Common myeloid progenitor, CD34-positive (primary cell): ENCODE measurements at regions not wholly inside any gene's neighbourhood (a gene's known extent, or its start where the extent isn't known, plus 50 kb on each side); places are given as distances from the start of the nearest gene placed in this dataset.
A peak's percentile ranks its signal among the peaks of the same experiment; 100 is the strongest.

Source experiments
- CTCF ChIA-PET: fragments of 350-600 bp; sonication (Branson Sonifier 250); formaldehyde crosslinking; loops from one replicate; lab custom pipeline; 2021; ENCODE audit warnings: antibody characterized with exemption; lab: Charles Lee
- POLR2A ChIA-PET: fragments of 350-600 bp; sonication (Branson Sonifier 250); formaldehyde crosslinking; loops from one replicate; lab custom pipeline; 2021; ENCODE audit warnings: antibody characterized with exemption; lab: Charles Lee
- DNase-seq, 3 donors: peaks; one replicate each; pipeline versions ENCODE4 v3.0.0 to v3.0.0-alpha.2; 2013
- H3K27ac ChIP-seq, 2 experiments: 1 replicate in 1 of 2; 2 replicates in 1 of 2; pipeline ENCODE4 v1.7.0; 2013; ENCODE audit warnings: inconsistent platforms in 2 of 2, low read length in 2 of 2, mild to moderate bottlenecking in 2 of 2, low read depth in 1 of 2, moderate library complexity in 1 of 2; ENCODE audit not compliant: severe bottlenecking in 2 of 2, insufficient read depth in 1 of 2, poor library complexity in 1 of 2
- H3K27me3 ChIP-seq, 5 experiments: replicated peaks in 2 of 5; 1 replicate in 3 of 5; 2 replicates in 2 of 5; pipeline versions ENCODE4 v1.6.1 to v1.7.0; 2013; ENCODE audit warnings: low read length in 4 of 5, mild to moderate bottlenecking in 2 of 5, moderate library complexity in 2 of 5, inconsistent platforms in 1 of 5; ENCODE audit not compliant: insufficient read depth in 5 of 5, control insufficient read depth in 4 of 5
- H3K36me3 ChIP-seq, 4 experiments: 1 replicate in 2 of 4; 2 replicates in 2 of 4; pipeline versions ENCODE4 v1.6.1 to v1.7.0; 2013; ENCODE audit warnings: low read length in 3 of 4, control low read depth in 1 of 4, mild to moderate bottlenecking in 1 of 4; ENCODE audit not compliant: control insufficient read depth in 4 of 4, insufficient read depth in 4 of 4
- H3K4me1 ChIP-seq, 4 experiments: 1 replicate in 3 of 4; 2 replicates in 1 of 4; pipeline versions ENCODE4 v1.6.1 to v1.7.1; 2013; ENCODE audit warnings: low read length in 3 of 4, mild to moderate bottlenecking in 3 of 4, control low read depth in 1 of 4, inconsistent platforms in 1 of 4, moderate library complexity in 1 of 4; ENCODE audit not compliant: control insufficient read depth in 4 of 4, insufficient read depth in 4 of 4; ENCODE audit errors: control extremely low read depth in 1 of 4
- H3K4me3 ChIP-seq, 7 experiments: 1 replicate in 4 of 7; 2 replicates in 3 of 7; pipeline versions ENCODE4 v1.5.1 to v1.7.0; 2013; ENCODE audit warnings: mild to moderate bottlenecking in 7 of 7, low read length in 6 of 7, moderate library complexity in 6 of 7, inconsistent platforms in 2 of 7, low read depth in 2 of 7, control low read depth in 1 of 7; ENCODE audit not compliant: insufficient read depth in 4 of 7, control insufficient read depth in 1 of 7; ENCODE audit errors: extremely low read depth in 1 of 7
- H3K9me3 ChIP-seq, 5 experiments: 1 replicate in 4 of 5; 2 replicates in 1 of 5; pipeline versions ENCODE4 v1.6.1 to v1.7.1; 2013; ENCODE audit warnings: low read length in 4 of 5, mild to moderate bottlenecking in 2 of 5, inconsistent platforms in 1 of 5, low read depth in 1 of 5, moderate library complexity in 1 of 5; ENCODE audit not compliant: control insufficient read depth in 4 of 5, insufficient read depth in 2 of 5; ENCODE audit errors: control extremely low read depth in 1 of 5
- WGBS: methylation state at CpG from one replicate; pipeline ENCODE4 v1.1.5; 2013; ENCODE audit not compliant: insufficient coverage; 5-methylcytosine and 5-hydroxymethylcytosine counted together

DNA sequence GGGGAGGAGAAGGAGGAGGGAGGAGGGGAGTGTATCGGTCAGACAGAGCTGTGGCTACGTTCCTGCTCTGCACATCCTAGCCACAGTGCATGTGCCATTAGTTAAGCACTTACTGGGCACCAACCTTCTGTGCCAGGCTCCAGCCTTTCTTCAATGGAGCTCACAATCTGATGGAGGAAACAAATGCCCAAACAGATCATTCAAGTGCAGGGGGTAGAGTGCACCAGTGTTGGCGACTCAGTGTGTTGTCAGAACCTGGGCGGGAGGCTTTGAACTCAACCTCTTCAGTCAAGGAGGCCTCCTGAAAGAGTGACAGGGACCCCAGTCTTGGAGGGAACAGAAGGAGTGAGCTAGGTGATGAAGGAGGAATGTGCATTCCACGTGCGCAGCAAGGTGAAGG is 51.9 kb upstream of the SHB start:
- Histone ChIP-seq H3K27me3 (peaks cover 0 to 11% (median 3%) of the 10 kb centered on the region in 5 experiments), H3K36me3 (no peaks in the 10 kb centered on the region), H3K4me1 (no peaks in the 10 kb centered on the region), H3K27ac (no peak overlapping the region), H3K4me3 (no peak overlapping the region), H3K9me3 (no peaks in the 10 kb centered on the region)
- WGBS: 100% methylated on average over 2 of the region's 6 CpGs
- DNase-seq: no peak
- CTCF ChIA-PET: interaction anchor here (1.1 kb wide), 1 partner anchor 207 kb away, joined by 3 read pairs; no protein-coding TSS in a partner anchor
- POLR2A ChIA-PET: no interaction called here

DNA sequence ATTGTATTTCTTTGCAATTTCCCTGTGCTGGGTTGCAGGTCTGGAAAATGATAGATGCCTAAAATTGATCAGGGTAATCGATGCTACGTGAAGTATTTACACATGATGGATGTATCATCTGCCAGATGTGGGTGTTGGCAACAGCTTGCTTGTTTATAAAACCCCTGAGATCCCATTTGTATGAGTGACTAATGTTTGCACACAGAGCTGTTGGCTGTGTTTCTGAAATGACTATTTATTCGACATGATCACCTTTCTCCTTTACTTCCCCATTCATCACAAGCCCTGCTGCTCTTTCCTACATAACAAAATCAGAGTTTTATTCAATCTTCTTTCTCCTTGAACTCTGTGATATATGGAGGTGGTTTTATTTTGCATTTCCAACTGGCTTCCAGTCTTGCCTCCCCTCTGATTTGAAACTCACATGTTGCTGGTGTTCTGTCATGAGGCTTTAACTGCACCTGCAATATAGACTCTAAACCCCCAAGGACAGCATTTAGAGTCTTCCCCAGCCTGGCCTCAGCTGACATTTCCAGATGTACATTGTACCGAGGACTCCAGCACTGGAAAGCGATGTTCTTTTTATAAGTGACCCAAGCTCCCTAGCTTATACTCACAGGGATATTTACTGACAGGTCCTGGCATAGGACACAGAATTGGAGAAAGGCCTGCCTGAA is 50.7 kb upstream of the SHB start:
- no peaks in the 10 kb centered on the region for H3K36me3 ChIP-seq
- ChIA-PET POLR2A (no interaction called here), CTCF (no interaction called here)
- no peak for DNase-seq
- H3K27ac ChIP-seq: no peak overlapping the region
- H3K9me3 ChIP-seq: no peaks in the 10 kb centered on the region
- H3K4me3 ChIP-seq: no peak overlapping the region
- 100% methylated on average over 4 of the region's 5 CpGs for WGBS
- H3K4me1 ChIP-seq: no peaks in the 10 kb centered on the region
- peaks cover 0 to 6% (median 2%) of the 10 kb centered on the region in 5 experiments for H3K27me3 ChIP-seq

DNA sequence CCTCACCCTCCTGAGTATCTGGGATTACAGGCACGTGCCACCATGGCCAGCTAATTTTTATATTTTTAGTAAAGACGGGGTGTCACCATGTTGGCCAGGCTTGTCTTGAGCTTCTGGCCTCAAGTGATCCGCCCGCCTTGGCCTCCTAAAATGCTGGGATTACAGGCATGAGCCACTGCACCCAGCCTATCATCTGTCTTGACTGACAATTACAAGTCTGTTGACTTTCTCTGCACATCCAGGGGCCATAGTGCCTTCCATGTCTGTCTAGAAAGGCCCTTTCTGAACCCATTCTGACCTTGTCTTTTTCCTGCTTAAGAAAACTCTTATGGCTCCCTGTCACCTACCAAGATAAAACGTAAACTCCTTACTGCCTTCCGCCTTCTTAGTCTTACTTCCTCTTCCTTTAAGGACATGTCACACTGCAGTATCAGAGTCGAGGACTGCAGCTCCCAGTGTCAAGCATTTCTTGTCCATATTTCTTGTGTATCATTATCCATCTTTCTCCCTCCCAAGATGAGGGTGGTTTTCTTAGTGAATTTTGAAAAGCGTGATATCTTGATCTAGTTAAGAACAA is 49.9 kb upstream of the SHB start:
- no peaks in the 10 kb centered on the region for H3K9me3 ChIP-seq
- ChIA-PET CTCF (no interaction called here), POLR2A (no interaction called here)
- no peak overlapping the region for H3K27ac ChIP-seq
- 94% methylated on average over 3 of the region's 8 CpGs for WGBS
- H3K4me3 ChIP-seq: no peak overlapping the region
- no peaks in the 10 kb centered on the region for H3K36me3 ChIP-seq
- H3K27me3 ChIP-seq: peaks cover 0 to 6% (median 2%) of the 10 kb centered on the region in 5 experiments
- DNase-seq: peak in 2 of 3 donors; percentile 8 to 28
- H3K4me1 ChIP-seq: no peaks in the 10 kb centered on the region
